ENCODE measurements at regions not wholly inside any gene's neighbourhood (a gene's known extent, or its start where the extent isn't known, plus 50 kb on each side); places are given as distances from the start of the nearest gene placed in this dataset.
"Not testable (repeated sequence)": the region's sequence is repeated elsewhere in the genome, so short reads cannot be mapped to it uniquely, and the experiment has no call there.

GRCh38 chr10:131035779-131036178 lies 275.7 kb downstream of the TCERG1L start:
- TF ChIP-seq CTCF (IDR thresholded peaks at IDR 0.05): no peak
- no peaks in the 10 kb centered on the region for H3K4me1 ChIP-seq (ENCODE audit: control insufficient read depth in 1 of 2, insufficient read depth in 1 of 2, low read depth in 1 of 2, low read length in 1 of 2)
- no peak overlapping the region for H3K4me3 ChIP-seq (ENCODE audit: low read depth in 1 of 2, low read length in 1 of 2)
- no peaks in the 10 kb centered on the region for H3K9me3 ChIP-seq
- no peak overlapping the region for H3K27ac ChIP-seq
- no peaks in the 10 kb centered on the region for H3K36me3 ChIP-seq
- no peaks in the 10 kb centered on the region for H3K27me3 ChIP-seq

- no peak overlapping the region for H3K4me3 ChIP-seq (ENCODE audit: low read depth in 1 of 2, low read length in 1 of 2)
- H3K36me3 ChIP-seq: no peaks in the 10 kb centered on the region
- H3K4me1 ChIP-seq (ENCODE audit: control insufficient read depth in 1 of 2, insufficient read depth in 1 of 2, low read depth in 1 of 2, low read length in 1 of 2): no peaks in the 10 kb centered on the region
- H3K27ac ChIP-seq: no peak overlapping the region
- TF ChIP-seq CTCF (IDR thresholded peaks at IDR 0.05): no peak
- no peaks in the 10 kb centered on the region for H3K27me3 ChIP-seq
- no peaks in the 10 kb centered on the region for H3K9me3 ChIP-seq
Observed at GRCh38 chr10:131038056-131038455, 273.5 kb downstream of the TCERG1L start.

GRCh38 chr10:131041031-131041430 lies 270.5 kb downstream of the TCERG1L start:
- no peaks in the 10 kb centered on the region for H3K9me3 ChIP-seq
- no peaks in the 10 kb centered on the region for H3K27me3 ChIP-seq
- H3K4me3 ChIP-seq (ENCODE audit: low read depth in 1 of 2, low read length in 1 of 2): no peak overlapping the region
- H3K36me3 ChIP-seq: no peaks in the 10 kb centered on the region
- H3K27ac ChIP-seq: no peak overlapping the region
- no peak for TF ChIP-seq CTCF (IDR thresholded peaks at IDR 0.05)
- no peaks in the 10 kb centered on the region for H3K4me1 ChIP-seq (ENCODE audit: control insufficient read depth in 1 of 2, insufficient read depth in 1 of 2, low read depth in 1 of 2, low read length in 1 of 2)

- H3K27me3 ChIP-seq: no peaks in the 10 kb centered on the region
- no peak overlapping the region for H3K27ac ChIP-seq
- TF ChIP-seq CTCF (IDR thresholded peaks at IDR 0.05): no peak
- H3K9me3 ChIP-seq: no peaks in the 10 kb centered on the region
- H3K4me1 ChIP-seq (ENCODE audit: control insufficient read depth in 1 of 2, insufficient read depth in 1 of 2, low read depth in 1 of 2, low read length in 1 of 2): no peaks in the 10 kb centered on the region
- H3K4me3 ChIP-seq (ENCODE audit: low read depth in 1 of 2, low read length in 1 of 2): no peak overlapping the region
- no peaks in the 10 kb centered on the region for H3K36me3 ChIP-seq
Observed at GRCh38 chr10:131041441-131041840, 270.1 kb downstream of the TCERG1L start.

DNA sequence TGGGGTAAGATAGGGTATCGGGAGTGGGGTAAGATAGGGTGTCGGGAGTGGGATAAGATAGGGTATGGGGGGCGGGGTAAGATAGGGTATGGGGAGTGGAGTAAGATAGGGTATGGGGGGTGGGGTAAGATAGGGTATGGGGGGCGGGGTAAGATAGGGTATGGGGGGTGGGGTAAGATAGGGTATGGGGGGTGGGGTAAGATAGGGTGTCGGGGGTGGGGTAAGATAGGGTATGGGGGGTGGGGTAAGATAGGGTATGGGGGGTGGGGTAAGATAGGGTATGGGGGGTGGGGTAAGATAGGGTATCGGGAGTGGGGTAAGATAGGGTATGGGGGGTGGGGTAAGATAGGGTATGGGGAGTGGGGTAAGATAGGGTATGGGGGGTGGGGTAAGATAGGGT lies 269.5 kb downstream of the TCERG1L start:
- not testable (repeated sequence) for H3K4me3 ChIP-seq (ENCODE audit: low read depth in 1 of 2, low read length in 1 of 2); H3K9me3 ChIP-seq; H3K36me3 ChIP-seq; H3K27me3 ChIP-seq; H3K4me1 ChIP-seq (ENCODE audit: control insufficient read depth in 1 of 2, insufficient read depth in 1 of 2, low read depth in 1 of 2, low read length in 1 of 2); H3K27ac ChIP-seq
